ENCODE measurements at regions not wholly inside any gene's neighbourhood (a gene's known extent, or its start where the extent isn't known, plus 50 kb on each side); places are given as distances from the start of the nearest gene placed in this dataset.

GRCh38 chr18:54517521-54517920 lies 73.5 kb upstream of the DYNAP start:
- TF ChIP-seq CDX4 (CRISPR knock-in tag; IDR thresholded peaks at IDR 0.05; ENCODE audit: borderline replicate concordance) = no peak
- TF ChIP-seq ZNF512 (CRISPR knock-in tag; IDR thresholded peaks at IDR 0.05; ENCODE audit: borderline replicate concordance) = no peak
- no peak for TF ChIP-seq JUN (CRISPR knock-in tag; IDR thresholded peaks at IDR 0.05)
- TF ChIP-seq FOXP4 (CRISPR knock-in tag; IDR thresholded peaks at IDR 0.05) = no peak
- TF ChIP-seq NFYB (CRISPR knock-in tag; conservative IDR thresholded peaks at IDR 0.05; ENCODE audit: low read depth) = no peak
- TF ChIP-seq, protein P1, sequence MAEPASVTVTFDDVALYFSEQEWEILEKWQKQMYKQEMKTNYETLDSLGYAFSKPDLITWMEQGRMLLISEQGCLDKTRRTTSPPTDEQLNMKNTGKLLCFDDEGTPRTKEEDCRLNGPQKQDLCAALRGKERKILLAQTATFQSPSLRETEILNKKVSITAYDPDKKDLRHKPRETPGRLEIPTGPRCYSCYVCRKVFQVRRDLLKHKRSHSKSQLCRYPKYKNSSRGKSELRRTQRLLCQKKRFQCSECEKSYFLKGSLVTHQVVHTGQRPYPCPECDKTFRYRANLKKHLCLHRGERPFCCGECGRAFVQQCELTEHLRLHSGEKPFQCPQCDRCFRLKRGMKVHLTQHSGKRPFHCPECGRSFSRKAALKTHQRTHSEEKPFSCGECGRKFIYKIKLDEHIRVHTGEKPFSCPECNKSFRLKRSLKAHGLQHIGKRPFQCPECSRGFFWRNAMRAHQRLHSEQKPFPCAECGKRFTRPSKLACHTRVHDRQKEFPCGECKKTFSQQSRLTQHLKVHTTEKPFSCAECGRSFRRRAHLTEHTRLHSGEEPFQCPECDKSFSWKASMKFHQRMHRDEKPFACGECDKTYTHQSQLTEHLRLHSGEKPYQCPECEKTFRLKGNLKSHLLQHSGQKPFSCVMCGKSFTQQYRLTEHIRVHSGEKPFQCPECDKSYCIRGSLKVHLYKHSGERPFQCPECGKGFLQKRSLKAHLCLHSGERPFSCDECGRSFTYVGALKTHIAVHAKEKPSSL (CRISPR knock-in tag; conservative IDR thresholded peaks at IDR 0.05) = no peak
- TF ChIP-seq RORB (CRISPR knock-in tag; IDR thresholded peaks at IDR 0.05) = no peak
- TF ChIP-seq SP1 (CRISPR knock-in tag; conservative IDR thresholded peaks at IDR 0.05) = no peak
- TF ChIP-seq NR1H2 (CRISPR knock-in tag; IDR thresholded peaks at IDR 0.05) = no peak
- no peak for TF ChIP-seq RELA (CRISPR knock-in tag; IDR thresholded peaks at IDR 0.05; ENCODE audit: borderline replicate concordance)
- ChIA-PET CTCF (interaction anchor here (0.8 kb wide), 1 partner anchor 40 kb away, joined by 3 read pairs; no protein-coding TSS in a partner anchor), POLR2A (interaction anchor here (1.1 kb wide), 1 partner anchor 15 kb away, joined by 5 read pairs; no protein-coding TSS in a partner anchor)
- DNase-seq (ENCODE audit: low spot score) = no peak
- Mint-ChIP-seq H3K27ac (no peak overlapping the region), H3K4me1 (peaks cover 11% of the 10 kb centered on the region), H3K27me3 (ENCODE audit: low read depth) (no peaks in the 10 kb centered on the region), H3K4me3 (no peak overlapping the region), H3K9me3 (peaks cover 14% of the 10 kb centered on the region), H3K36me3 (peaks cover 4% of the 10 kb centered on the region; the same call in 1 of the 2 replicates)
- no peak for ATAC-seq

- POLR2A ChIA-PET = no interaction called here
- H3K4me3 Mint-ChIP-seq = no peak overlapping the region
- peaks cover 8% of the 10 kb centered on the region for H3K36me3 Mint-ChIP-seq
- H3K4me1 Mint-ChIP-seq = peaks cover 11% of the 10 kb centered on the region
- TF ChIP-seq CREM (CRISPR knock-in tag; IDR thresholded peaks at IDR 0.05) (no peak), ATF1 (CRISPR knock-in tag; IDR thresholded peaks at IDR 0.05) (no peak), KAT7 (CRISPR knock-in tag; IDR thresholded peaks at IDR 0.05; ENCODE audit: borderline replicate concordance) (no peak), RORB (CRISPR knock-in tag; IDR thresholded peaks at IDR 0.05) (no peak), SMAD4 (CRISPR knock-in tag; IDR thresholded peaks at IDR 0.05) (no peak), ZNF671 (CRISPR knock-in tag; IDR thresholded peaks at IDR 0.05) (no peak), FOXK1 (CRISPR knock-in tag; IDR thresholded peaks at IDR 0.05) (no peak)
- H3K9me3 Mint-ChIP-seq = peaks cover 14% of the 10 kb centered on the region
- CTCF ChIA-PET = no interaction called here
- no peaks in the 10 kb centered on the region for H3K27me3 Mint-ChIP-seq (ENCODE audit: low read depth)
- H3K27ac Mint-ChIP-seq = no peak overlapping the region
- ATAC-seq (no peak), DNase-seq (ENCODE audit: low spot score) (no peak)
These were observed 69.2 kb upstream of the DYNAP start for GRCh38 chr18:54521846-54522245.

GRCh38 chr18:54528942-54529376 lies 62.1 kb upstream of the DYNAP start:
- Mint-ChIP-seq H3K9me3 (peaks cover 9% of the 10 kb centered on the region), H3K27me3 (ENCODE audit: low read depth) (peaks cover 6% of the 10 kb centered on the region), H3K27ac (peak overlapping the region; percentile 98), H3K36me3 (peaks cover 13% of the 10 kb centered on the region), H3K4me1 (peaks cover 67% of the 10 kb centered on the region), H3K4me3 (peak overlapping the region; percentile 12; the same call in 1 of the 2 replicates)
- ATAC-seq (peak; percentile 73), DNase-seq (ENCODE audit: low spot score) (no peak)
- ChIA-PET POLR2A (interaction anchor here (0.6 to 0.7 kb wide), 2 partner anchors 81 to 140 kb away, joined by 3 read pairs; no protein-coding TSS in a partner anchor), CTCF (interaction anchor here (0.9 to 2.5 kb wide), 3 partner anchors 29 to 84 kb away, joined by 3 to 10 read pairs (median 8); no protein-coding TSS in a partner anchor)
- TF ChIP-seq FOXP1 (CRISPR knock-in tag; IDR thresholded peaks at IDR 0.05; ENCODE audit: borderline replicate concordance) (no peak), MYBL2 (CRISPR knock-in tag; IDR thresholded peaks at IDR 0.05) (peak; percentile 37; the same call in 1 of the 2 replicates), KAT7 (CRISPR knock-in tag; IDR thresholded peaks at IDR 0.05; ENCODE audit: borderline replicate concordance) (no peak), ESRRA (CRISPR knock-in tag; IDR thresholded peaks at IDR 0.05; ENCODE audit: borderline replicate concordance) (no peak), ATF3 (CRISPR knock-in tag; conservative IDR thresholded peaks at IDR 0.05) (no peak), ZNF512 (CRISPR knock-in tag; IDR thresholded peaks at IDR 0.05; ENCODE audit: borderline replicate concordance) (no peak), FOXJ3 (CRISPR knock-in tag; IDR thresholded peaks at IDR 0.05; ENCODE audit: borderline replicate concordance) (no peak), NR1H2 (CRISPR knock-in tag; IDR thresholded peaks at IDR 0.05) (no peak)

Data from WTC11 (cell line).